GM21717 (cell line): ENCODE measurements at regions not wholly inside any gene's neighbourhood (a gene's known extent, or its start where the extent isn't known, plus 50 kb on each side); places are given as distances from the start of the nearest gene placed in this dataset.

ENCODE experiments used
- ATAC-seq: cut with Tn5 transposase; IDR thresholded peaks from one replicate; pipeline ENCODE4 v1.9.1; 2021; ENCODE audit warnings: mild to moderate bottlenecking, moderate library complexity; ENCODE audit not compliant: unreplicated experiment

GRCh38 chr2:576292-576691 is 100.9 kb downstream of the TMEM18 start:
- no peak for ATAC-seq

DNA sequence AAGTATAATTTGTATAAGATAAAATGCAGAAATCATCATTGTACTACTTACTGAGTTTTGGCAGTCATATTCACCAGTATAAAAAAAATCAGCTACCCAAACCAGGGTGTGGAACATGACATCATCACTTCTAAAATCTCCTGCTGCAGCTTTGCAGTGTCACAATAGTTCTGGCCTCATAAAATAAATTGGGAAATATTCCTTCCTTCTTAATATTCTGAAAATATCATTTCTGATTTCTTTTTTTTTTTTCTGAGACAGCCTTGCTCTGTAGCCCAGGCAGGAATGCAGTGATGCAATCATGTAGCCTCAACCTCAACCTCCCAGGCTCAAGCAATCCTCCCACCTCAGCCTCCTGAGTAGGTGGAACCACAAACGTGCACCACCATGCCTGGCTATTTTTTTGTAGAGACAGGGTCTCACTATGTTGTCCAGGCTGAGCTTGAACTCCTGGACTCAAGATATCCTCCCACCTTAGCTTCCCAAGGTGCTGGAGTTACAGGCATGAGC is 101.4 kb downstream of the TMEM18 start:
- no peak for ATAC-seq

DNA sequence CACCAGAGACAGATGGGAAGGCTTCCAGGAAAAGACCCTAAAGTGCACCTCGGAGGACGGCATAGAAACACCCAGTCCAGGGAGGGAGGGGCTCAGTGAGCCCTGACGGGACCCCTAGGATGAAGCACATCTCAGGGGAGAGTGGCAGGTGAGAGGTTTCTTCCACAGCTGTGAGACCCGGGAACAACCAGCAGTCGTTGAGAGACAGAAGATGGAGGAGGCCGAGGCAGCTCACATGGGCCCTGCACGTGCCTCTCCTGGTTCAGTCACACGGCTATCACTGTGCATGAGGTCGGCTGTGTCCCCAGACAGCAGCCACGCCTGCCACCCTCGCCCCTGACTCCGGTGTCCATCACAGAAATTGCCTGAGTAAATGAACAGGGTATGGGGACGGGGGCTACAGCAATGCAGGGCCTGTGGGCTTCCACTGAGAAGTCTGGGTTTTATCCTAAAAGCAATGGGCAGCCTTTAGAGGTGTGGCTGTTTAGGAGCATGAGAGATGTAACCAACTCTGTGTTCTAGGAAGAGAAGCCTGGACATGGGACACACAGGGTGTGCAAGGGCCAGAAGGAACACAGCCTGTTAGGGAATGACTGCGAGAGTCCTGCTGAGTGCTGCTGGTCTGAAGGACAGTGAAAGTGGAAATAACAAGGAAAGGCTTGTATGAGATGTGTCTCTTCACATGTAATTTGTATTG is 102.0 kb downstream of the TMEM18 start:
- ATAC-seq, result no peak

- ATAC-seq, result no peak
Measured at GRCh38 chr2:573805-574392, 103.3 kb downstream of the TMEM18 start.

- ATAC-seq, result no peak
Measured at GRCh38 chr2:573025-573424, 104.2 kb downstream of the TMEM18 start.

- ATAC-seq, result no peak
Measured at GRCh38 chr2:569681-570080, 107.5 kb downstream of the TMEM18 start.

DNA sequence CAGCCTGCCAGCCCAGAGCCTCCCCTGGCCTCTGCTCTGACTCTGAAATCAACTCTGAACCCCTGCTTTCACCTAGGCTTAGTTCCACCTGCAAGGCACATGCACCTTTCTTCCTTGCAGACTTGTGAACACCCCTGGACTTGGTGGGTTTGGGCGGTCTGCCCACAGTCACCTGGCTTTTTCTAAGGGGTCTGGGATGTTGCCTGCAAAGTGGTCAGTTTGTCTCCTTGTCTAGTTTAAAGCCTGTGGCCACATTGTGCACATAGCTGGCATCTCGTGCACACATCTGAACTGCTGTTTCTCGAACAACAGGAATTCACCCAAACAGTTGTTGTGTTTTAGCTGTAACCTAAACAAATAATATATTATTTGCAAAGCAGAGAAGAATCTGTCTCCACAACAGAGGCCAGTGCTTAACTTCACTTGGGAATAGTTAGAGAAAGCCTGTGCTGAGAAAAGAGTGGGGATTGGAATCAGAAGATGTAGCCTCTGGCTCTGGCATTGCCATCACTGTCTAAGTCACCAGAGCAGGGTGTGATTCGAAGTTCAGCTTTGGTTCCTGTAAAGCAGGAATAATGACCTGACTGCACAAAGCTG is 108.5 kb downstream of the TMEM18 start:
- ATAC-seq, result no peak

GRCh38 chr2:567865-568638 is 109.2 kb downstream of the TMEM18 start:
- ATAC-seq, result no peak

GRCh38 chr2:567496-567864 is 109.7 kb downstream of the TMEM18 start:
- no peak for ATAC-seq

GRCh38 chr2:566379-567313 is 110.6 kb downstream of the TMEM18 start:
- ATAC-seq, result no peak

- no peak for ATAC-seq
Measured at GRCh38 chr2:564471-565181, 112.6 kb downstream of the TMEM18 start.

DNA sequence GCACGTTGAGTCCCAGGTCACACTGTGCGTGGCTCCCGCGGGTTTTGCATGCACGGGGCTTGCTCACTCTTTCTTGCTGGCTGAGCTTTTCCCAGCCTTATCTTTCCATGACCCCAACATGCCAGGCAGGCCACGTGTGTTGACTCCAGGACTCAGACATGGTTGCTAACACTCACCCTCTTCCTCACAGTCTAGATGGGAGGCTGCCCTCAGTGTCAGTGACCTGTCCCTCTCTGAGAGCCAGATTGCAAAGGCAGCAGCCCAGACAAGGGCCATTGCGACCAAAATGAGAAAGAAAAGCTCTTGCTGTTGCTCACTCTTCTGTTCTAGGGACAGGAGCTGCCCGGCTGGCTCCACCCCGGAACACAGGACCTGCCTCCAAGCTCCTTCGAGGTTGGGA is 113.7 kb downstream of the TMEM18 start:
- no peak for ATAC-seq

DNA sequence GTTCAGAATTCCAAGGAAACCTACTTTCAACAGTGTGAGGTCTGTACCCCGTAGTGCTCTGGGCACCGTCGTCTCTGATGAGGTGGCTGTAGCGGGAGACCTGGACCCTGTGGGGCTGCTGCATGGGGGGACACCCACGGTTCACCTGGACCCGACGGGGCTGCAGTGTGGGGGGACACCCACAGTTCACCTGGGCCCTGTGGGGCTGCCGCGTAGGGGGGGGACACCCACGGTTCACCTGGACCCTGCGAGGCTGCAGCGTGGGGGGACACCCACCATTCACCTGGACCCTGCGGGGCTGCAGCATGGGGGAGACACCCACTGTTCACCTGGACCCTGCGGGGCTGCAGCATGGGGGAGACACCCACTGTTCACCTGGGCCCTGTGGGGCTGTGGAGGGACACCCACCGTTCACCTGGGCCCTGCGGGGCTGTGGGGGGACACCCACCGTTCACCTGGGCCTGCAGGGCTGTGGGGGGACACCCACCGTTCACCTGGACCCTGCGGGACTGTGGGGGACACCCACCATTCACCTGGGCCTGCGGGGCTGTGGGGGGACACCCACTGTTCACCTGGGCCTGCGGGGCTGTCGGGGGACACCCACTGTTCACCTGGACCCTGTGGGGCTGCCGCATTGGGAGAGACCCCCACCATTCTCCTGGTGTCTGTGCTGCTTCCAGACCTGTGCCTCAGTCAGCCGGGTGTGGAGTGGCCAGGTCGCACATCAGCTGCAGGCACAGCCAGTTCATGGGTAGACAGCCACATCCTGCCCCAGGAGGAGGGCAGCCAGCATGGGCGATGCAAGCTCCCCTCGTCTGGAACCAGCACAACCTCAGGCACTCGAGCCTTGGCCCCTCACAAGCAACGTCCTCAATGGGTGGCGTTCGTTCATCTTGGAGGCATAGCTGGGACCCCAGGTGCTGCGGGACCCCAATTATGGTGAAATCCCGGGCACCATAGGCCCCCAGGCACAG is 114.5 kb downstream of the TMEM18 start:
- no peak for ATAC-seq

- ATAC-seq, result no peak
Measured at GRCh38 chr2:558879-559278, 118.3 kb downstream of the TMEM18 start.

DNA sequence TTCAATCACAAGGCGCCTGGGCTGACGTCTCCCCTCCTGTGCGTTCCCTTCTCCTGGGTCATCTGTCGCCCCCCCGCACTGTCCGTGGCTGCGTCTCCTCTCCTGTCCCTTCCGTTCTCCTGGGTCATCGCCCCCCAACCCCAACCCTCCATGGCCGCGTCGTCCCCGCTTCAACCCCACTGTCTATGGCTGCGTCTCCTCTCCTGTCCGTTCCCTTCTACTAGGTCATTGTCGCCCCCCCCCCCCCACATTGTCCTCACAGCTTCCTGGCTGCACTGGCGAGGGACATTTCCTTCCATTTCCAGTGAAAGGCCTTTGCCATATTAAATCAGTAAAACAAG is 118.9 kb downstream of the TMEM18 start:
- no peak for ATAC-seq

DNA sequence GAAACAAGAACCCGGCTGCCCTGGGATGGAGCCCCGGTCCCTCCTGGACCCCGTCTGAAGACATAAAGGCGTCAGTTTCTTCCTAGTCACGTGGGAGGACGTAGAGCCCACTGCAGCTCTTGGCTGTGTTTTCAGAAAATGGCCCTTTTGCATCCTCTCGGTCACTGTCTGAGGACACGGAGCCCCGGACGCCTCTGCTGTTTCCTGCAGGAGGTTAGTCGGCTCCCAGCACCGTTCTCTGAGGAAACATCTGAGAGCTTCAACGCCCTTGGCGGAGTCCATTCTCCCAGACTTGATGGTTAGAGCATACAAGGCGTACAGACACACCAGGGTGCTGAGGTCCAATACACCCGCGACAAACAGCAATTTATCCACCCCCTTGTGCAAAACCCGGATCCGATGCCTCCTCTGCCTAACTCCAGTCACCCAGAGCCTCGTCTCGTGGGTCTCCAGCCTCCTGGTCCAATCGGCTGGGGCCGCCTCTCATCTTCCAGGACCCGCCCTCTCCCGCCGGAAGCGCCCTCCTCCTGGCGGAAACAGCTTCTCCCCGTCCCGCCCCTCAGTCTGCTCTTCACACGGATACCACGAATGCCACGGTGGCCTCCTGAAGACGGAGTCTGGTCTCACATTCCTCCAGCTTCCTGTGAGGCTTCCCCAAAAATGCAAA is 119.4 kb downstream of the TMEM18 start:
- ATAC-seq, result no peak

DNA sequence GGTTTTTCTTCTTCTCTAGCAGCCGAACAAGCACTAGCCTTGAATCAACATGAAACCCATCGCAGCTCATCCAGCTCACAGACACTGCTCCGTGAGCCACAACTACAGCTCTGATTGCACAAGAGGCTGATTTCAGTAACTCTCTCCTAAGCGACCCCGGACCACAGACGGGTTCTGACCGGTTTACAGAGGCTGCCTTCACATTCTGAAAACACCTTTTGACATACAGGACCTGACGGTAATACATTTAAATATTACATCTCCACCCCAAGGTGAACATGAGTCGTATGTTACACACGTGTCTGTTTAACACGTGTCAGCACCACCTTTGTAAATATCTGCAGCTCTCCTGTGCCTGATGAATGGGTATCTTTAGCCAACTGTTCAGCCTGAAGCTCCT is 120.7 kb downstream of the TMEM18 start:
- no peak for ATAC-seq

GRCh38 chr2:555164-555922 is 121.9 kb downstream of the TMEM18 start:
- ATAC-seq, result no peak
